H1 (cell line): ENCODE measurements at regions not wholly inside any gene's neighbourhood (a gene's known extent, or its start where the extent isn't known, plus 50 kb on each side); places are given as distances from the start of the nearest gene placed in this dataset.

ENCODE experiments used
- CHD1 ChIP-seq: IDR thresholded peaks from 2 replicates; pipeline ENCODE4 v1.6.1; 2012; ENCODE audit warnings: low read depth, low read length, improper control_type of control experiment
- EP300 ChIP-seq, 2 experiments: IDR thresholded peaks; 1 replicate in 1 of 2; 2 replicates in 1 of 2; pipeline ENCODE4 v1.6.1; 2011 to 2012; ENCODE audit warnings: low read depth in 2 of 2, low read length in 2 of 2, mild to moderate bottlenecking in 2 of 2, borderline replicate concordance in 1 of 2, inconsistent platforms in 1 of 2, moderate library complexity in 1 of 2
- EZH2 ChIP-seq: fragments of 200-600 bp; sonication (generic); IDR thresholded peaks from 2 replicates; pipeline ENCODE4 v1.7.1; 2012; ENCODE audit warnings: low read depth, mild to moderate bottlenecking, moderate library complexity, low read length, inconsistent platforms; ENCODE audit not compliant: severe bottlenecking
- NANOG ChIP-seq: IDR thresholded peaks from 2 replicates; pipeline ENCODE4 v1.6.1; 2011; ENCODE audit warnings: low read length, low read depth, mild to moderate bottlenecking, inconsistent platforms; ENCODE audit not compliant: insufficient read depth, poor library complexity, severe bottlenecking
- POLR2A ChIP-seq, 2 experiments: IDR thresholded peaks; 1 replicate in 1 of 2; 2 replicates in 1 of 2; pipeline ENCODE4 v1.6.1; 2011; ENCODE audit warnings: low read depth in 2 of 2, low read length in 2 of 2, mild to moderate bottlenecking in 2 of 2; ENCODE audit errors: control extremely low read depth in 1 of 2
- POLR2AphosphoS5 ChIP-seq: IDR thresholded peaks from 2 replicates; pipeline ENCODE4 v1.6.1; 2011; ENCODE audit warnings: low read depth, low read length
- RFX5 ChIP-seq: IDR thresholded peaks from 2 replicates; pipeline ENCODE4 v1.6.1; 2011; ENCODE audit warnings: low read depth, low read length, improper control_type of control experiment, borderline replicate concordance
- RXRA ChIP-seq: IDR thresholded peaks from 2 replicates; pipeline ENCODE4 v1.6.1; 2011; ENCODE audit warnings: low read depth, mild to moderate bottlenecking, low read length, moderate library complexity; ENCODE audit not compliant: insufficient read depth
- SP2 ChIP-seq: IDR thresholded peaks from 2 replicates; pipeline ENCODE4 v1.6.1; 2012; ENCODE audit warnings: mild to moderate bottlenecking, low read length, inconsistent platforms
- SRF ChIP-seq: IDR thresholded peaks from 2 replicates; pipeline ENCODE4 v1.6.1; 2011; ENCODE audit warnings: mild to moderate bottlenecking, low read depth, low read length, moderate library complexity
- TF ChIP-seq, protein P1 (sequence below), 3 experiments: IDR thresholded peaks; 1 replicate in 2 of 3; 2 replicates in 1 of 3; pipeline versions ENCODE4 v1.5.1 to v1.6.1; 2011; ENCODE audit warnings: low read length in 3 of 3, mild to moderate bottlenecking in 3 of 3, inconsistent platforms in 2 of 3, low read depth in 1 of 3, moderate library complexity in 1 of 3; ENCODE audit not compliant: insufficient read depth in 1 of 3; ENCODE audit errors: control extremely low read depth in 1 of 3
- TF ChIP-seq, protein P2 (sequence below): IDR thresholded peaks from 2 replicates; pipeline ENCODE4 v1.6.1; 2012; ENCODE audit warnings: low read length, inconsistent platforms

DNA sequence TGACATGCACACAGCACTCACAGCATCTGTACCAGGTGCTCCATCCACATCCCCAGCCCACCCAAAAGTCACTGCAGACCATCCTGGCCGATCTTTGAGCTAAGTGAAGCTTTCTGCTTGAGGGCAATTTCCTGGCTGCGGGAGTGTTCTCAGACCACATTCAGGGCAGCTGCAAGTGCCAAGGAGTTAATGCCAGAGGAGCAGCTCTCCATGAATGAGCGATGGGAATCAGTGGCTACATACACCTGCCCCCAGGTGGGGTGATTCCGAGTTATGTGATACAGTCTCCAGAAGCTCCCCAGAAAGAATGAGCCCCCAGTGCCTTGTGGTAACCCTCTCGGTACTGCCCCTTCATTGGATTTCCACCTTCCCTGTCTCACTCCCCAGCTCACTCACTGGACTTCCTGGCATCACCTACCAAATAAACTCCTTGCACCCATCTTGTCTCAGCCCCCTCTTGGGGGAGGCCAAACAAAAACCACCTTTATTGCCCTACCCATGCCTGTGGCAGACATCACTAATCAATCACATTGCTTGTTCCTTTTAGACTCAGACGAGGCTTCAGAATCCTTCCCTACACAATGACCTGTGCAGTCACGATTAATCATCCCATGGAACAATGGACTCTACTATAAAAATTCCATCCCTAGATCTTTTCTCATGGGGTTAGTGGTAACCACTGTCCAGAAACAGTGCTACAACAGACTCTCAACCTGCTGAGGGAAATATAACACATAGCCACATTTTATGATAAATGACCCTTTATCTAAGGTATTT is 121.1 kb downstream of the IRX5 start:
- TF ChIP-seq, protein P1, sequence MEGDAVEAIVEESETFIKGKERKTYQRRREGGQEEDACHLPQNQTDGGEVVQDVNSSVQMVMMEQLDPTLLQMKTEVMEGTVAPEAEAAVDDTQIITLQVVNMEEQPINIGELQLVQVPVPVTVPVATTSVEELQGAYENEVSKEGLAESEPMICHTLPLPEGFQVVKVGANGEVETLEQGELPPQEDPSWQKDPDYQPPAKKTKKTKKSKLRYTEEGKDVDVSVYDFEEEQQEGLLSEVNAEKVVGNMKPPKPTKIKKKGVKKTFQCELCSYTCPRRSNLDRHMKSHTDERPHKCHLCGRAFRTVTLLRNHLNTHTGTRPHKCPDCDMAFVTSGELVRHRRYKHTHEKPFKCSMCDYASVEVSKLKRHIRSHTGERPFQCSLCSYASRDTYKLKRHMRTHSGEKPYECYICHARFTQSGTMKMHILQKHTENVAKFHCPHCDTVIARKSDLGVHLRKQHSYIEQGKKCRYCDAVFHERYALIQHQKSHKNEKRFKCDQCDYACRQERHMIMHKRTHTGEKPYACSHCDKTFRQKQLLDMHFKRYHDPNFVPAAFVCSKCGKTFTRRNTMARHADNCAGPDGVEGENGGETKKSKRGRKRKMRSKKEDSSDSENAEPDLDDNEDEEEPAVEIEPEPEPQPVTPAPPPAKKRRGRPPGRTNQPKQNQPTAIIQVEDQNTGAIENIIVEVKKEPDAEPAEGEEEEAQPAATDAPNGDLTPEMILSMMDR (IDR thresholded peaks at IDR 0.05; ENCODE audit: control extremely low read depth in 1 of 3, insufficient read depth in 1 of 3, low read depth in 1 of 3, low read length in 3 of 3): no peak
- TF ChIP-seq POLR2A (IDR thresholded peaks at IDR 0.05; ENCODE audit: control extremely low read depth in 1 of 2, low read depth in 2 of 2, low read length in 2 of 2) (no peak), SRF (no peak), POLR2AphosphoS5 (no peak), NANOG (no peak), EP300 (IDR thresholded peaks at IDR 0.05; ENCODE audit: borderline replicate concordance in 1 of 2, low read depth in 2 of 2, low read length in 2 of 2) (no peak), SP2 (no peak), RXRA (no peak), RFX5 (no peak), CHD1 (no peak), EZH2 (no peak)
- TF ChIP-seq, protein P2, sequence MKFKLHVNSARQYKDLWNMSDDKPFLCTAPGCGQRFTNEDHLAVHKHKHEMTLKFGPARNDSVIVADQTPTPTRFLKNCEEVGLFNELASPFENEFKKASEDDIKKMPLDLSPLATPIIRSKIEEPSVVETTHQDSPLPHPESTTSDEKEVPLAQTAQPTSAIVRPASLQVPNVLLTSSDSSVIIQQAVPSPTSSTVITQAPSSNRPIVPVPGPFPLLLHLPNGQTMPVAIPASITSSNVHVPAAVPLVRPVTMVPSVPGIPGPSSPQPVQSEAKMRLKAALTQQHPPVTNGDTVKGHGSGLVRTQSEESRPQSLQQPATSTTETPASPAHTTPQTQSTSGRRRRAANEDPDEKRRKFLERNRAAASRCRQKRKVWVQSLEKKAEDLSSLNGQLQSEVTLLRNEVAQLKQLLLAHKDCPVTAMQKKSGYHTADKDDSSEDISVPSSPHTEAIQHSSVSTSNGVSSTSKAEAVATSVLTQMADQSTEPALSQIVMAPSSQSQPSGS: no peak
